ENCODE measurements at regions not wholly inside any gene's neighbourhood (a gene's known extent, or its start where the extent isn't known, plus 50 kb on each side); places are given as distances from the start of the nearest gene placed in this dataset.

DNA sequence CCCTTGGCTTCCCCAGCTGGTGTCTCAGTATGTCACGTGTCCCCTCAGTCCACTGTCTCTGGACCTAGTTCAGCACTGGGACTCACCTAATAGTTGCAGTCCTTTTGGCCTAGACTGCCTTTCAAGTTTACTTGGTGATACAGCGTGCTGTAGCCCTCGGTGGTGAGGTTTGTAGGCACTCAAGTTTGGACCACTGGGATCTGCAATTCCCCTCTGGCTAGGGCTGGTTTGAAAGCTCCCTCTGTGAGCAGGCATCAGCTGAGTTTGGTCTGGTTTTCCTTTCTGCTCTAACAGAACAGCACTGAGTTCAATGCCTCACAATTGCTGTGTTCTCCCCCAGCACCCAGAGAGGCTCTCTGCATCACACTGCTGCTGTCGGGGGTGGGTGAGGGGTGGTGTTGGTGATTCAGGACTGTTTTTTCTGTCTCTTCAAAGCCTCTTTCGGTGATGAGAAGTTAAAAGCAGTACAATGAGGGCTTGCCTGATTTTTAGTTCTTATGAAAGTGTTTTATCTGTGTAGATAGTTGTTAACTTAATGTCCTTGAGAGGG lies 494.2 kb downstream of the TDRD15 start:
- TF ChIP-seq, protein P1, sequence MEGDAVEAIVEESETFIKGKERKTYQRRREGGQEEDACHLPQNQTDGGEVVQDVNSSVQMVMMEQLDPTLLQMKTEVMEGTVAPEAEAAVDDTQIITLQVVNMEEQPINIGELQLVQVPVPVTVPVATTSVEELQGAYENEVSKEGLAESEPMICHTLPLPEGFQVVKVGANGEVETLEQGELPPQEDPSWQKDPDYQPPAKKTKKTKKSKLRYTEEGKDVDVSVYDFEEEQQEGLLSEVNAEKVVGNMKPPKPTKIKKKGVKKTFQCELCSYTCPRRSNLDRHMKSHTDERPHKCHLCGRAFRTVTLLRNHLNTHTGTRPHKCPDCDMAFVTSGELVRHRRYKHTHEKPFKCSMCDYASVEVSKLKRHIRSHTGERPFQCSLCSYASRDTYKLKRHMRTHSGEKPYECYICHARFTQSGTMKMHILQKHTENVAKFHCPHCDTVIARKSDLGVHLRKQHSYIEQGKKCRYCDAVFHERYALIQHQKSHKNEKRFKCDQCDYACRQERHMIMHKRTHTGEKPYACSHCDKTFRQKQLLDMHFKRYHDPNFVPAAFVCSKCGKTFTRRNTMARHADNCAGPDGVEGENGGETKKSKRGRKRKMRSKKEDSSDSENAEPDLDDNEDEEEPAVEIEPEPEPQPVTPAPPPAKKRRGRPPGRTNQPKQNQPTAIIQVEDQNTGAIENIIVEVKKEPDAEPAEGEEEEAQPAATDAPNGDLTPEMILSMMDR (conservative IDR thresholded peaks at IDR 0.05; ENCODE audit: low read length): no peak
- no peak overlapping the region for H3K4me3 ChIP-seq (ENCODE audit: low read length)
- no peak for DNase-seq (ENCODE audit: low read depth)

DNA sequence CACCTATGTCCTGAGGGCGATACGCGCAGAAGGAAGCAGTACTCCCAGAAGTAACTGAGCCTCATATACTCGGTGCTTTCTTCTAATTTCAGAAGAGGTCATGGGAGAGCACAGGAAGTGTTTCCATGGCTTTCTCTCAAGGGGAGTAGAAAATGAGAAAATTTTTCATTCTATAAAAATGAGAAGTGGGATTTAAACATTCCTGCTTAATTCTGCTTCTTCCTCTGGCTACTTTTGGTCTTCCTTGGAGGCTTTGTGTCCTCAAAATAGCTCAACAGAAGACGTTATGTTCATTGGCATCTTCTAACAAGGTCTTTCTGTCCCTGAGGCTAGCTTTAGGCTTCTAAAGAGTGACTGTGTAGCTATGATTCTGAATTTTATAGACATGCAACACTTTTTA lies 497.0 kb downstream of the TDRD15 start:
- no peak for DNase-seq (ENCODE audit: low read depth)
- TF ChIP-seq, protein P1 (conservative IDR thresholded peaks at IDR 0.05; ENCODE audit: low read length): no peak
- no peak overlapping the region for H3K4me3 ChIP-seq (ENCODE audit: low read length)

- no peak for DNase-seq (ENCODE audit: low read depth)
- H3K4me3 ChIP-seq (ENCODE audit: low read length): no peak overlapping the region
Observed at GRCh38 chr2:21627938-21628337, 504.2 kb downstream of the TDRD15 start.

DNA sequence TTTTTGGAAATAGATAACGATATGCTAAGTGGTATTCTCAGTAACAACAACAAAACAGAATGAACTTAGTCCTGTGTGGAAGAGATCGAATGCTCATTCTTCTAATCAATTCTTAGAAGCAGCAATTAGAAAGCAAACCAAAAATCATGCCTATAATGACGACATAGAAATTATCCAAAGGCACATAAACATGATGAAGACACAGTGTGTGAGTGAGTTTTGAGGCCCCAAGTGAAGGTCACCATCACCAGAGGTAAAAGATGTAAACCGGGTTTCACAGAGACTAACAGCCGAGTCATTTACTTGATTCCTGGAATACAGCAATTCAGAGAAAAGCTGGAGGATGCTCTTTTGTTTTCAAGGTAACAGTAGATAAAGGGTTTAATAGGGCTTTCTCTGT lies 509.2 kb downstream of the TDRD15 start:
- TF ChIP-seq, protein P1 (conservative IDR thresholded peaks at IDR 0.05; ENCODE audit: low read length): no peak
- H3K4me3 ChIP-seq (ENCODE audit: low read length): no peak overlapping the region
- DNase-seq (ENCODE audit: low read depth): no peak

More at GRCh38 chr2:21627938-21628337, 504.2 kb downstream of the TDRD15 start:
- TF ChIP-seq, protein P1 (conservative IDR thresholded peaks at IDR 0.05; ENCODE audit: low read length): no peak

DNA sequence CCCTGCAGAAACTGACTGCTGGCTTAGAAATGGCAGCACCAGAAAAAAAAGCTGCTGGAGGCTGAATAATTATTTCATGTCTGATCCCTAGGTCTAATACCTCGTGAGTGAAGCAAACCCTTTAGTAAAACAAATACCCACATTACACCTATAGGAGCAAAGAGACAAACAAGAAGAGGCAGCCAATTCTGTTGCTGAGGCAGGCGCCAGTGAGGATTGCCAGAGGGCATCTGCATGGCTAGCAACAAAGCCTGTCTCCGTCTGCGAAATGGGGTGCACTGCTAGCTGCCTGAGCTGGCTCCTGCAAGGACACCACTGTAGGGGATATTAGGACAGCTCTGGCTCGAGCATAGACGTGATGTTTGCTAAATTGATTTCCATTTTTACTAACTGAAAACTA lies 509.7 kb downstream of the TDRD15 start:
- TF ChIP-seq, protein P1 (conservative IDR thresholded peaks at IDR 0.05; ENCODE audit: low read length): no peak
- DNase-seq (ENCODE audit: low read depth): no peak
- H3K4me3 ChIP-seq (ENCODE audit: low read length): no peak overlapping the region

GRCh38 chr2:21633911-21634310 lies 510.1 kb downstream of the TDRD15 start:
- H3K4me3 ChIP-seq (ENCODE audit: low read length): no peak overlapping the region
- TF ChIP-seq, protein P1 (conservative IDR thresholded peaks at IDR 0.05; ENCODE audit: low read length): no peak
- DNase-seq (ENCODE audit: low read depth): no peak

GRCh38 chr2:21640046-21640445 lies 516.3 kb downstream of the TDRD15 start:
- no peak for DNase-seq (ENCODE audit: low read depth)
- no peak overlapping the region for H3K4me3 ChIP-seq (ENCODE audit: low read length)
- TF ChIP-seq, protein P1 (conservative IDR thresholded peaks at IDR 0.05; ENCODE audit: low read length): no peak

All from AG10803 (cell line).